Dedifferentiated amniotic fluid mesenchymal stem cell (primary cell): ENCODE measurements at regions not wholly inside any gene's neighbourhood (a gene's known extent, or its start where the extent isn't known, plus 50 kb on each side); places are given as distances from the start of the nearest gene placed in this dataset.
"Not testable (repeated sequence)": the region's sequence is repeated elsewhere in the genome, so short reads cannot be mapped to it uniquely, and the experiment has no call there.

ENCODE experiments used
- DNase-seq: peaks from one replicate; pipeline ENCODE4 v3.0.0-alpha.2; 2016; ENCODE audit errors: extremely low spot score

- no peak for DNase-seq
Measured at GRCh38 chr9:20240498-20240897, 381.8 kb downstream of the MLLT3 start.

- no peak for DNase-seq
Measured at GRCh38 chr9:20238921-20239320, 383.4 kb downstream of the MLLT3 start.

- DNase-seq = no peak
Measured at GRCh38 chr9:20237686-20238085, 384.6 kb downstream of the MLLT3 start.

- DNase-seq = no peak
Measured at GRCh38 chr9:20236676-20237075, 385.6 kb downstream of the MLLT3 start.

GRCh38 chr9:20235206-20235605 lies 387.1 kb downstream of the MLLT3 start:
- DNase-seq = not testable (repeated sequence)

- no peak for DNase-seq
Measured at GRCh38 chr9:20228096-20228495, 394.2 kb downstream of the MLLT3 start.

- no peak for DNase-seq
Measured at GRCh38 chr9:20227166-20227874, 395.0 kb downstream of the MLLT3 start.

GRCh38 chr9:20226345-20226744 lies 396.0 kb downstream of the MLLT3 start:
- DNase-seq = no peak

- no peak for DNase-seq
Measured at GRCh38 chr9:20225826-20226225, 396.5 kb downstream of the MLLT3 start.

GRCh38 chr9:20224756-20225155 lies 397.5 kb downstream of the MLLT3 start:
- DNase-seq = no peak

- no peak for DNase-seq
Measured at GRCh38 chr9:20220286-20220685, 402.0 kb downstream of the MLLT3 start.

- DNase-seq = no peak
Measured at GRCh38 chr9:20219437-20219836, 402.9 kb downstream of the MLLT3 start.

- no peak for DNase-seq
Measured at GRCh38 chr9:20217596-20217995, 404.7 kb downstream of the MLLT3 start.

- DNase-seq = no peak
Measured at GRCh38 chr9:20216438-20216837, 405.9 kb downstream of the MLLT3 start.

GRCh38 chr9:20215552-20215951 lies 406.7 kb downstream of the MLLT3 start:
- DNase-seq = no peak

GRCh38 chr9:20212806-20213205 lies 409.5 kb downstream of the MLLT3 start:
- DNase-seq = no peak

- DNase-seq = no peak
Measured at GRCh38 chr9:20209391-20210340, 412.6 kb downstream of the MLLT3 start.

- DNase-seq = no peak
Measured at GRCh38 chr9:20208961-20209371, 413.3 kb downstream of the MLLT3 start.

GRCh38 chr9:20208226-20208625 lies 414.1 kb downstream of the MLLT3 start:
- DNase-seq = no peak

GRCh38 chr9:20207176-20207575 lies 415.1 kb downstream of the MLLT3 start:
- DNase-seq = no peak

GRCh38 chr9:20205821-20206220 lies 416.5 kb downstream of the MLLT3 start:
- no peak for DNase-seq

- no peak for DNase-seq
Measured at GRCh38 chr9:20200991-20201431, 412.2 kb upstream of the SLC24A2 start.

- DNase-seq = no peak
Measured at GRCh38 chr9:20200581-20200980, 411.7 kb upstream of the SLC24A2 start.
